ENCODE measurements at regions not wholly inside any gene's neighbourhood (a gene's known extent, or its start where the extent isn't known, plus 50 kb on each side); places are given as distances from the start of the nearest gene placed in this dataset.

GRCh38 chr4:152106113-152106763 lies 345.4 kb upstream of the GATB start:
- TF ChIP-seq EZH2 (IDR thresholded peaks at IDR 0.05; ENCODE audit: borderline replicate concordance, low read length) (no peak), CTCF (conservative IDR thresholded peaks at IDR 0.05 in 1 of 2, IDR thresholded peaks at IDR 0.05 in 1 of 2; ENCODE audit: extremely low read depth in 1 of 2, insufficient read depth in 1 of 2, low read depth in 1 of 2, low read length in 2 of 2) (no peak)
